ENCODE measurements at regions not wholly inside any gene's neighbourhood (a gene's known extent, or its start where the extent isn't known, plus 50 kb on each side); places are given as distances from the start of the nearest gene placed in this dataset.
A peak's percentile ranks its signal among the peaks of the same experiment; 100 is the strongest.

DNA sequence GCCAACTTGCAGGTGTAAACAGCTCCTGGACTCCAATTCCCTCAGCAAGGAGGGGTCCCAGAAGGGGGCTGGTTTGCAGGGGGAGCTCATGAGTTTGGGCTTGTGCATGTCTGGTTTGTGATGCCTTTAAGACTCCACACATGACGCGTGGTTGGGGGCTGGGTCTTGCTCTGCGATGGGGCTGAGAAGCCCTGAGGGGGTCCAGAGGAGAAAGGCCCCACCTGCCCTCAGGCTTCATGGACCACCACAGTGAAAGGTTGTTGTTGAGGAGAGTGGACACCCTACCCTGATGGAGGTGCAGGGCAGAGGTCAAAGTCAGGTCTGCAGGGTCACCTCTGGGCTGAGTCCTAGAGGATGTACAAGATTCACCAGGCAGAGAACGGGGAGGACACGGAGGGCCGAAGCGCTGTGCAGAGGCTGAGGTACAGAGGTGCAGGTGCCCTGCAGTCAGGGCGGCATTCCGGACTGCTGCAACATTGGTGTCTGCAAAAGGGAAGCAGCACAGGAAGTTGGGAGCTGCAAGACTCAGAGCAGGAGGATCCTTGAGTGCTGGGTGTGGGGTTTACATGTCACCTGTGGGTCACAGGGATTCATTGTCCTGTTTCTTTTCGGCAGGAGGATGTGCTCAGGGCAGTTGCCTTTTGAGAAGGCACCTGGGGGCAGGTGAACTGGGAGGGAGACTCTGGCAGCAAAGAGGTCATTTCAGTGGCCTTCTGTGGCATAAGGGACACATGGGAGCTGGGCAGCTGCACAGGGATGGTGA is 399.4 kb downstream of the PTPRU start:
- H2AFZ ChIP-seq (ENCODE audit: control insufficient read depth, low read length): no peak overlapping the region

DNA sequence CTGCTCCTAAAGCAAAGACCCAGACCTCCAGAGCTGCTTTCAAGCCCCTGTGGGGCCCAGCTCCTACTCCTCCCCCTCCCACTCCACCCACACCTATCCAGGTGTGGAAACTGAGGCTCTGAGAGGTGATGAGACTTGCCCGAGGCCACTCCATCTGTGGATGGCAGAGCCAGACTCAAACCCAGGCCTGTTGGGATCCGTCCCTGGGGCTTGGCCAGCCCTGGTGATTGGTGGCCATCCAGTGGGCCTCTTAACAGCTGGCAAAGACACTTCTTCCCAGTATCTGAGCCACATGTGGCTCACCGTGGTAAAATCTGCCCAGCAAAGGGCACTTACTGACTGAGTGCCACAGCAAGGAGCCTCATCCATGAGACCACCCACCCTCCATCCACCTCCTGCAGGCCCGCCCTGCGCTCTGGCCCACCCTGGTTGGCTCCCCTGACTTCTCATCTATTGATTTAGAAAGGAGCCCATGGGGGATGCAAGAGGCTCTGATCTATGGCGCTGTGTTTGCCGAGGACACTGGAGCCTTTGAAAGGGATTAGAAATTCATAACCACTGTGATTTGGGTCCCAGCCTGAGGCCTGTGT is 398.5 kb downstream of the PTPRU start:
- DNase-seq (ENCODE audit: low read depth, low spot score) (no peak), FAIRE-seq (no peak)
- Histone ChIP-seq H3K4me1 (ENCODE audit: control insufficient read depth, extremely low read depth, insufficient read depth, low read length) (peaks cover 20% of the 10 kb centered on the region), H3K9me1 (ENCODE audit: control insufficient read depth, extremely low read depth, insufficient read depth, low read length) (no peaks in the 10 kb centered on the region), H3K4me2 (ENCODE audit: control insufficient read depth, extremely low read depth, insufficient read depth, low read depth, low read length) (peak overlapping the region; percentile 12), H4K20me1 (ENCODE audit: control insufficient read depth, extremely low read depth, insufficient read depth, low read length) (no peaks in the 10 kb centered on the region), H3K27me3 (ENCODE audit: control insufficient read depth, extremely low read depth, insufficient read depth, low read length) (no peaks in the 10 kb centered on the region), H3K79me2 (ENCODE audit: control insufficient read depth, insufficient read depth, low read length) (no peaks in the 10 kb centered on the region), H3K36me3 (ENCODE audit: control insufficient read depth in 2 of 2, extremely low read depth in 1 of 2, insufficient read depth in 2 of 2, low read length in 2 of 2) (no peaks in the 10 kb centered on the region), H3K9ac (ENCODE audit: control insufficient read depth, extremely low read depth, insufficient read depth, low read length) (no peak overlapping the region), H2AFZ (ENCODE audit: control insufficient read depth, low read length) (no peak overlapping the region), H3K4me3 (ENCODE audit: control insufficient read depth in 2 of 3, extremely low read depth in 1 of 3, insufficient read depth in 2 of 3, low read depth in 1 of 3, low read length in 3 of 3) (no peak overlapping the region), H3K9me3 (ENCODE audit: control insufficient read depth, low read depth, low read length) (no peaks in the 10 kb centered on the region), H3K27ac (ENCODE audit: control insufficient read depth, insufficient read depth, low read length) (no peak overlapping the region)
- TF ChIP-seq CTCF (optimal IDR thresholded peaks at IDR 0.05 in 1 of 3, IDR thresholded peaks at IDR 0.05 in 1 of 3, conservative IDR thresholded peaks at IDR 0.05 in 1 of 3; ENCODE audit: extremely low read depth in 1 of 3, insufficient read depth in 2 of 3, low read length in 3 of 3) (no peak), EZH2 (IDR thresholded peaks at IDR 0.05; ENCODE audit: low read length) (no peak)
- dilution Hi-C loops (cut with MboI; ENCODE audit: extremely low pct_ligation_motif_present, low sequenced_read_pairs): no loop called here

More for the DNA sequence above, 399.4 kb downstream of the PTPRU start:
- Histone ChIP-seq H3K9ac (ENCODE audit: control insufficient read depth, extremely low read depth, insufficient read depth, low read length) (no peak overlapping the region), H3K9me1 (ENCODE audit: control insufficient read depth, extremely low read depth, insufficient read depth, low read length) (no peaks in the 10 kb centered on the region), H3K36me3 (ENCODE audit: control insufficient read depth in 2 of 2, extremely low read depth in 1 of 2, insufficient read depth in 2 of 2, low read length in 2 of 2) (no peaks in the 10 kb centered on the region), H3K27me3 (ENCODE audit: control insufficient read depth, extremely low read depth, insufficient read depth, low read length) (no peaks in the 10 kb centered on the region), H3K4me3 (ENCODE audit: control insufficient read depth in 2 of 3, extremely low read depth in 1 of 3, insufficient read depth in 2 of 3, low read depth in 1 of 3, low read length in 3 of 3) (no peak overlapping the region), H4K20me1 (ENCODE audit: control insufficient read depth, extremely low read depth, insufficient read depth, low read length) (no peaks in the 10 kb centered on the region), H3K4me1 (ENCODE audit: control insufficient read depth, extremely low read depth, insufficient read depth, low read length) (peaks cover 28% of the 10 kb centered on the region), H3K4me2 (ENCODE audit: control insufficient read depth, extremely low read depth, insufficient read depth, low read depth, low read length) (no peak overlapping the region), H3K79me2 (ENCODE audit: control insufficient read depth, insufficient read depth, low read length) (no peaks in the 10 kb centered on the region), H3K27ac (ENCODE audit: control insufficient read depth, insufficient read depth, low read length) (no peak overlapping the region), H3K9me3 (ENCODE audit: control insufficient read depth, low read depth, low read length) (no peaks in the 10 kb centered on the region)
- no peak for DNase-seq (ENCODE audit: low read depth, low spot score)
- TF ChIP-seq CTCF (optimal IDR thresholded peaks at IDR 0.05 in 1 of 3, IDR thresholded peaks at IDR 0.05 in 1 of 3, conservative IDR thresholded peaks at IDR 0.05 in 1 of 3; ENCODE audit: extremely low read depth in 1 of 3, insufficient read depth in 2 of 3, low read length in 3 of 3) (no peak), EZH2 (IDR thresholded peaks at IDR 0.05; ENCODE audit: low read length) (no peak)
- dilution Hi-C loops (cut with MboI; ENCODE audit: extremely low pct_ligation_motif_present, low sequenced_read_pairs): no loop called here
- no peak for FAIRE-seq

All from keratinocyte (primary cell).